B cell (primary cell): ENCODE measurements at regions not wholly inside any gene's neighbourhood (a gene's known extent, or its start where the extent isn't known, plus 50 kb on each side); places are given as distances from the start of the nearest gene placed in this dataset.

Experiments used
- EZH2 ChIP-seq: IDR thresholded peaks from 2 replicates; pipeline ENCODE4 v1.6.1; 2012; ENCODE audit warnings: borderline replicate concordance, low read depth, mild to moderate bottlenecking, moderate library complexity, low read length; ENCODE audit not compliant: insufficient read depth, poor library complexity, severe bottlenecking
- TF ChIP-seq, protein P1 (sequence below): fragments of 200-600 bp; IDR thresholded peaks from one replicate; pipeline ENCODE4 v1.8.0; 2022; ENCODE audit warnings: antibody characterized with exemption, mild to moderate bottlenecking

DNA sequence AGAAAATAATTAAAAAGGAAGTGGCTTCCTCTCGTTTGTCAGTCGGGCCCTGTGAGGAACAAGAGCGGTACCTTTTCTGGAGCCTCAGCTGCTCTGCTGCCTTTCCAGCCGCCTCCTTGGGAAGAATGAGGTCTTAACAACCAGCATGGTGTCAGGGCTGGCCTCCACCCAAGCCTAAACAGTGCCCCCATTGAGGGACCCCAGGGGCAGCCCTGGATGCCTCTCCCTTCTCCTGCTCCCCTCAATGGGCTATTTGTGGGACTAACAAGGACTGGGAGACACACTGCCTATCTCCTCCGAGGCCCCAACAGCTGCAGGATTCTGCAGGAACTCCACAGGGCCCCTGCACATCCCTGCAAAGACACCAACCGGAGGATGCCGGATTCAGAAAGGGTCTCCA lies 155.4 kb upstream of the MAP3K1 start:
- TF ChIP-seq, protein P1, sequence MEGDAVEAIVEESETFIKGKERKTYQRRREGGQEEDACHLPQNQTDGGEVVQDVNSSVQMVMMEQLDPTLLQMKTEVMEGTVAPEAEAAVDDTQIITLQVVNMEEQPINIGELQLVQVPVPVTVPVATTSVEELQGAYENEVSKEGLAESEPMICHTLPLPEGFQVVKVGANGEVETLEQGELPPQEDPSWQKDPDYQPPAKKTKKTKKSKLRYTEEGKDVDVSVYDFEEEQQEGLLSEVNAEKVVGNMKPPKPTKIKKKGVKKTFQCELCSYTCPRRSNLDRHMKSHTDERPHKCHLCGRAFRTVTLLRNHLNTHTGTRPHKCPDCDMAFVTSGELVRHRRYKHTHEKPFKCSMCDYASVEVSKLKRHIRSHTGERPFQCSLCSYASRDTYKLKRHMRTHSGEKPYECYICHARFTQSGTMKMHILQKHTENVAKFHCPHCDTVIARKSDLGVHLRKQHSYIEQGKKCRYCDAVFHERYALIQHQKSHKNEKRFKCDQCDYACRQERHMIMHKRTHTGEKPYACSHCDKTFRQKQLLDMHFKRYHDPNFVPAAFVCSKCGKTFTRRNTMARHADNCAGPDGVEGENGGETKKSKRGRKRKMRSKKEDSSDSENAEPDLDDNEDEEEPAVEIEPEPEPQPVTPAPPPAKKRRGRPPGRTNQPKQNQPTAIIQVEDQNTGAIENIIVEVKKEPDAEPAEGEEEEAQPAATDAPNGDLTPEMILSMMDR = no peak
- no peak for TF ChIP-seq EZH2
